Ishikawa (cell line): ENCODE measurements at regions not wholly inside any gene's neighbourhood (a gene's known extent, or its start where the extent isn't known, plus 50 kb on each side); places are given as distances from the start of the nearest gene placed in this dataset.

Experiments
- CEBPB ChIP-seq: IDR thresholded peaks from 2 replicates; pipeline ENCODE4 v1.6.1; 2012
- EP300 ChIP-seq: IDR thresholded peaks from 2 replicates; pipeline ENCODE4 v1.6.1; 2012; ENCODE audit warnings: borderline replicate concordance
- NFIC ChIP-seq: IDR thresholded peaks from 2 replicates; pipeline ENCODE4 v1.6.1; 2012
- TCF12 ChIP-seq: IDR thresholded peaks from 2 replicates; pipeline ENCODE4 v1.6.1; 2012; ENCODE audit warnings: low read depth
- TF ChIP-seq, protein P1 (sequence below): IDR thresholded peaks from 2 replicates; pipeline ENCODE4 v1.6.1; 2012
- TF ChIP-seq, protein P2 (sequence below): IDR thresholded peaks from 2 replicates; pipeline ENCODE4 v1.6.1; 2012; ENCODE audit warnings: low read depth, mild to moderate bottlenecking
- TF ChIP-seq, protein P3 (sequence below): IDR thresholded peaks from 2 replicates; pipeline ENCODE4 v1.6.1; 2012

DNA sequence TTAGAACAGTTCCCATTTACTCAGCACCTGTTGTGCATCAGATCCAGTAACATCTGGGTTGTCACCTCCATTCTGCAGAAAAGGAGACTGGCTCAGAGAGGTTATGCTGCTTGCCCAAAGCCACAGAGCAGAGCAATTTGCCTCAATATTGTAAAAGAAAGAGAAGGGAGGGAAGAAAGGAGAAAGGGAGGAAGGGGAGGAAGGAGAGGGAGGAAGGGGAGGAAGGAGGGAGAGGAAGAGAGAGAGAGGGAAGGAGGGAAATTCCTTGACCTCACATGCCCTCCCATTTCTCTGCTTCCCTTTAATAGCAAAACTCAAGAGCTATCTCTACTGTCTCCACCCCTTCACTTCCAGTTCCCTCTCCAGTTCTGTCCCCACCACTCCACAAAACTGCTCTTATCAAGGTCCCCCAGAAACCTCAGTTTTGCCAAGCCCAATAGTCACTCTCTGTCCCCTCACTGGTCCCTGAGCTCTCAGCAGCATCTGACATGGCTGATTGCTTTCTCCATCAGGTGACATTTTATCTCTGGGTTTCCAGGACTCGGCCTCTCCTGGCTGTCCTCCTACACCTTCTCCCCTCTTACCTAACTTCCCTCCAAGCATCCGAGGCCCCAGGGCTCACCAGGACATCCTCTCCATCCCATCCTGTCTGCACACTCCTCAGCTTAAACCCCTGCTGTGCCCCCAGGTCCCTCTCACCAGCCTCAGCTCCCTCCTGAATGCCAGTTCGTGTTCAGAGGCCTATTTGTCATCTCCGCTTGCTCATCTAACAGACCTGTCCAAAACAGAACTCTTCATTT is 104.7 kb upstream of the LINGO1 start:
- TF ChIP-seq, protein P1, sequence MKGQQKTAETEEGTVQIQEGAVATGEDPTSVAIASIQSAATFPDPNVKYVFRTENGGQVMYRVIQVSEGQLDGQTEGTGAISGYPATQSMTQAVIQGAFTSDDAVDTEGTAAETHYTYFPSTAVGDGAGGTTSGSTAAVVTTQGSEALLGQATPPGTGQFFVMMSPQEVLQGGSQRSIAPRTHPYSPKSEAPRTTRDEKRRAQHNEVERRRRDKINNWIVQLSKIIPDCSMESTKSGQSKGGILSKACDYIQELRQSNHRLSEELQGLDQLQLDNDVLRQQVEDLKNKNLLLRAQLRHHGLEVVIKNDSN, result no peak
- TF ChIP-seq EP300 (no peak), NFIC (no peak), TCF12 (no peak), CEBPB (no peak)
- TF ChIP-seq, protein P2, sequence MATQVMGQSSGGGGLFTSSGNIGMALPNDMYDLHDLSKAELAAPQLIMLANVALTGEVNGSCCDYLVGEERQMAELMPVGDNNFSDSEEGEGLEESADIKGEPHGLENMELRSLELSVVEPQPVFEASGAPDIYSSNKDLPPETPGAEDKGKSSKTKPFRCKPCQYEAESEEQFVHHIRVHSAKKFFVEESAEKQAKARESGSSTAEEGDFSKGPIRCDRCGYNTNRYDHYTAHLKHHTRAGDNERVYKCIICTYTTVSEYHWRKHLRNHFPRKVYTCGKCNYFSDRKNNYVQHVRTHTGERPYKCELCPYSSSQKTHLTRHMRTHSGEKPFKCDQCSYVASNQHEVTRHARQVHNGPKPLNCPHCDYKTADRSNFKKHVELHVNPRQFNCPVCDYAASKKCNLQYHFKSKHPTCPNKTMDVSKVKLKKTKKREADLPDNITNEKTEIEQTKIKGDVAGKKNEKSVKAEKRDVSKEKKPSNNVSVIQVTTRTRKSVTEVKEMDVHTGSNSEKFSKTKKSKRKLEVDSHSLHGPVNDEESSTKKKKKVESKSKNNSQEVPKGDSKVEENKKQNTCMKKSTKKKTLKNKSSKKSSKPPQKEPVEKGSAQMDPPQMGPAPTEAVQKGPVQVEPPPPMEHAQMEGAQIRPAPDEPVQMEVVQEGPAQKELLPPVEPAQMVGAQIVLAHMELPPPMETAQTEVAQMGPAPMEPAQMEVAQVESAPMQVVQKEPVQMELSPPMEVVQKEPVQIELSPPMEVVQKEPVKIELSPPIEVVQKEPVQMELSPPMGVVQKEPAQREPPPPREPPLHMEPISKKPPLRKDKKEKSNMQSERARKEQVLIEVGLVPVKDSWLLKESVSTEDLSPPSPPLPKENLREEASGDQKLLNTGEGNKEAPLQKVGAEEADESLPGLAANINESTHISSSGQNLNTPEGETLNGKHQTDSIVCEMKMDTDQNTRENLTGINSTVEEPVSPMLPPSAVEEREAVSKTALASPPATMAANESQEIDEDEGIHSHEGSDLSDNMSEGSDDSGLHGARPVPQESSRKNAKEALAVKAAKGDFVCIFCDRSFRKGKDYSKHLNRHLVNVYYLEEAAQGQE, result no peak
- TF ChIP-seq, protein P3, sequence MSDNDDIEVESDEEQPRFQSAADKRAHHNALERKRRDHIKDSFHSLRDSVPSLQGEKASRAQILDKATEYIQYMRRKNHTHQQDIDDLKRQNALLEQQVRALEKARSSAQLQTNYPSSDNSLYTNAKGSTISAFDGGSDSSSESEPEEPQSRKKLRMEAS, result no peak
